Endodermal cell (in vitro differentiated cells): ENCODE measurements at regions not wholly inside any gene's neighbourhood (a gene's known extent, or its start where the extent isn't known, plus 50 kb on each side); places are given as distances from the start of the nearest gene placed in this dataset.

Experiments
- DNase-seq: peaks from one replicate; pipeline ENCODE4 v3.0.0-alpha.2; 2017
- H3K27ac ChIP-seq: 2 replicates; pipeline ENCODE4 v1.5.1; 2013; ENCODE audit warnings: mild to moderate bottlenecking, low read depth, low read length, moderate library complexity
- H3K27me3 ChIP-seq: 2 replicates; pipeline ENCODE4 v1.6.1; 2013; ENCODE audit warnings: mild to moderate bottlenecking, low read length, moderate library complexity; ENCODE audit not compliant: insufficient read depth, control insufficient read depth, poor library complexity, severe bottlenecking
- H3K36me3 ChIP-seq: 2 replicates; pipeline ENCODE4 v1.7.0; 2013; ENCODE audit warnings: mild to moderate bottlenecking, low read length, moderate library complexity; ENCODE audit not compliant: control insufficient read depth, insufficient read depth
- H3K4me1 ChIP-seq: one replicate; pipeline ENCODE4 v1.7.0; 2013; ENCODE audit warnings: low read length; ENCODE audit not compliant: control insufficient read depth, insufficient read depth
- H3K4me3 ChIP-seq: 2 replicates; pipeline ENCODE4 v1.5.1; 2013; ENCODE audit warnings: mild to moderate bottlenecking, low read length, moderate library complexity
- H3K9ac ChIP-seq: 2 replicates; pipeline ENCODE4 v1.6.1; 2013; ENCODE audit warnings: mild to moderate bottlenecking, low read length, moderate library complexity; ENCODE audit not compliant: poor library complexity, severe bottlenecking; ENCODE audit errors: extremely low read depth
- H3K9me3 ChIP-seq: 2 replicates; pipeline ENCODE4 v1.6.1; 2013; ENCODE audit warnings: mild to moderate bottlenecking, low read length, moderate library complexity; ENCODE audit not compliant: control insufficient read depth
- H3K27ac Mint-ChIP-seq: 2 replicates; pipeline ENCODE4 v1.8.0; 2020; ENCODE audit warnings: mixed read lengths
- H3K27me3 Mint-ChIP-seq: 2 replicates; pipeline ENCODE4 v1.8.0; 2021; ENCODE audit warnings: mild to moderate bottlenecking, mixed read lengths; ENCODE audit not compliant: insufficient read depth
- H3K36me3 Mint-ChIP-seq: 2 replicates; pipeline ENCODE4 v1.8.0; 2020; ENCODE audit warnings: low read depth, mixed read lengths
- H3K4me1 Mint-ChIP-seq: 2 replicates; pipeline ENCODE4 v1.8.0; 2020; ENCODE audit warnings: mixed read lengths
- H3K4me3 Mint-ChIP-seq: 2 replicates; pipeline ENCODE4 v1.8.0; 2020; ENCODE audit warnings: mild to moderate bottlenecking, moderate library complexity, mixed read lengths
- H3K9me3 Mint-ChIP-seq: 2 replicates; pipeline ENCODE4 v1.8.0; 2020; ENCODE audit warnings: mild to moderate bottlenecking, mixed read lengths
- CTCF ChIP-seq: fragments of 200-600 bp; sonication (generic); conservative IDR thresholded peaks from 2 replicates; pipeline ENCODE4 v1.5.0; 2021; ENCODE audit warnings: antibody characterized with exemption, mild to moderate bottlenecking
- WGBS, 2 experiments: methylation state at CpG; one replicate each; pipeline versions ENCODE4 v1.1.5 to v1.1.7; 2013; ENCODE audit warnings: missing lambda C conversion rate in 2 of 2, mixed read lengths in 1 of 2; ENCODE audit not compliant: insufficient coverage in 1 of 2, insufficient read length in 1 of 2; 5-methylcytosine and 5-hydroxymethylcytosine counted together

- WGBS, 2 experiments, result 97 to 100% methylated on average over 2 of the region's 2 CpGs
- Histone ChIP-seq H3K27ac (no peak overlapping the region), H3K9me3 (no peaks in the 10 kb centered on the region), H3K36me3 (no peaks in the 10 kb centered on the region), H3K9ac (no peak overlapping the region), H3K4me1 (no peaks in the 10 kb centered on the region), H3K27me3 (peaks cover 28% of the 10 kb centered on the region), H3K4me3 (no peak overlapping the region)
- H3K27me3 Mint-ChIP-seq, result peaks cover 59% of the 10 kb centered on the region
- H3K4me3 Mint-ChIP-seq, result no peak overlapping the region
- no peak for DNase-seq
- no peak for TF ChIP-seq CTCF
- no peaks in the 10 kb centered on the region for H3K9me3 Mint-ChIP-seq
- H3K36me3 Mint-ChIP-seq, result no peaks in the 10 kb centered on the region
- no peak overlapping the region for H3K27ac Mint-ChIP-seq
- H3K4me1 Mint-ChIP-seq, result no peaks in the 10 kb centered on the region
Measured at GRCh38 chr9:107738789-107739188, 249.2 kb upstream of the KLF4 start.

GRCh38 chr9:107737987-107738743 lies 248.6 kb upstream of the KLF4 start:
- Mint-ChIP-seq H3K27ac (no peak overlapping the region), H3K9me3 (no peaks in the 10 kb centered on the region), H3K4me3 (no peak overlapping the region), H3K4me1 (no peaks in the 10 kb centered on the region), H3K36me3 (no peaks in the 10 kb centered on the region), H3K27me3 (peaks cover 61% of the 10 kb centered on the region)
- DNase-seq, result no peak
- Histone ChIP-seq H3K4me3 (no peak overlapping the region), H3K27ac (no peak overlapping the region), H3K9me3 (no peaks in the 10 kb centered on the region), H3K27me3 (peaks cover 33% of the 10 kb centered on the region), H3K4me1 (no peaks in the 10 kb centered on the region), H3K36me3 (no peaks in the 10 kb centered on the region), H3K9ac (no peak overlapping the region)
- WGBS, 2 experiments, result 87 to 88% methylated on average over 16 to 17 of the region's 17 CpGs
- no peak for TF ChIP-seq CTCF

DNA sequence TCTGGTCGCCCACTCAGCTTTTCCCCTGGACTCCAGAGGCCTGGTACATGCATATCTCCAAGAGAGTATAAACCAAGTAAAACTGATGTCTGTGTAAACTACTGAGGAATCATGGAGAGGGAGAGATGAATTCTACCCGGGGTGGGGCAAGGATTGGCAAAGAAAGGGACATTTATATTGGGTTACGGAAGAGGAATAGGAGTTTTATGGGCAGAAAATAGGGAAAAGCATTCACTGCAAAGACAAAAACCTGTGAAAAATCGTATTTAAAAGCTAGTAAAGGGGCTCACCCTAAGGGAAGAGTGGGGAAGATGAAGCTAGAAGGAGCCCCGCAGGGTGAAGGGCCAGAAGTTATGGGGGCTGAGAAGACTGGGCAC lies 248.0 kb upstream of the KLF4 start:
- H3K4me3 Mint-ChIP-seq, result no peak overlapping the region
- TF ChIP-seq CTCF, result no peak
- 87 to 89% methylated on average over 4 to 5 of the region's 5 CpGs for WGBS, 2 experiments
- Histone ChIP-seq H3K4me3 (no peak overlapping the region), H3K9ac (no peak overlapping the region), H3K4me1 (no peaks in the 10 kb centered on the region), H3K27me3 (peaks cover 39% of the 10 kb centered on the region), H3K9me3 (no peaks in the 10 kb centered on the region), H3K36me3 (no peaks in the 10 kb centered on the region), H3K27ac (no peak overlapping the region)
- H3K27me3 Mint-ChIP-seq, result peaks cover 63% of the 10 kb centered on the region
- no peaks in the 10 kb centered on the region for H3K9me3 Mint-ChIP-seq
- H3K27ac Mint-ChIP-seq, result no peak overlapping the region
- no peaks in the 10 kb centered on the region for H3K4me1 Mint-ChIP-seq
- DNase-seq, result no peak
- H3K36me3 Mint-ChIP-seq, result no peaks in the 10 kb centered on the region
